NCI-H748 (cell line): ENCODE measurements at regions not wholly inside any gene's neighbourhood (a gene's known extent, or its start where the extent isn't known, plus 50 kb on each side); places are given as distances from the start of the nearest gene placed in this dataset.
"Not testable (repeated sequence)": the region's sequence is repeated elsewhere in the genome, so short reads cannot be mapped to it uniquely, and the experiment has no call there.

Experiments used
- DNase-seq: peaks from one replicate; lab custom pipeline; 2025; ENCODE audit not compliant: unreplicated experiment; lab: John Stamatoyannopoulos, UW

GRCh38 chr13:80083853-80084676 is 256.9 kb downstream of the SPRY2 start:
- peak; percentile 56 for DNase-seq

- DNase-seq: peak; percentile 7
Observed at GRCh38 chr13:80083081-80083852, 257.7 kb downstream of the SPRY2 start.

- DNase-seq: no peak
Observed at GRCh38 chr13:80082396-80083080, 258.4 kb downstream of the SPRY2 start.

- DNase-seq: no peak
Observed at GRCh38 chr13:80074811-80075210, 266.1 kb downstream of the SPRY2 start.

- DNase-seq: no peak
Observed at GRCh38 chr13:80074143-80074752, 266.7 kb downstream of the SPRY2 start.

GRCh38 chr13:80072231-80072630 is 268.7 kb downstream of the SPRY2 start:
- DNase-seq: no peak

GRCh38 chr13:80070024-80070703 is 270.8 kb downstream of the SPRY2 start:
- DNase-seq: peak; percentile 50

GRCh38 chr13:80069374-80069773 is 271.6 kb downstream of the SPRY2 start:
- no peak for DNase-seq

GRCh38 chr13:80065996-80066395 is 274.9 kb downstream of the SPRY2 start:
- DNase-seq: no peak

- DNase-seq: not testable (repeated sequence)
Observed at GRCh38 chr13:80062416-80062815, 278.5 kb downstream of the SPRY2 start.

GRCh38 chr13:80059789-80060188 is 281.1 kb downstream of the SPRY2 start:
- DNase-seq: no peak

GRCh38 chr13:80058626-80059025 is 282.3 kb downstream of the SPRY2 start:
- no peak for DNase-seq

- no peak for DNase-seq
Observed at GRCh38 chr13:80055847-80056246, 285.1 kb downstream of the SPRY2 start.

- no peak for DNase-seq
Observed at GRCh38 chr13:80054806-80055205, 286.1 kb downstream of the SPRY2 start.

- no peak for DNase-seq
Observed at GRCh38 chr13:80052286-80052685, 288.6 kb downstream of the SPRY2 start.

GRCh38 chr13:80050252-80050651 is 290.7 kb downstream of the SPRY2 start:
- DNase-seq: no peak

- peak; percentile 38 for DNase-seq
Observed at GRCh38 chr13:80048802-80049201, 292.1 kb downstream of the SPRY2 start.

- DNase-seq: no peak
Observed at GRCh38 chr13:80048030-80048429, 292.9 kb downstream of the SPRY2 start.

GRCh38 chr13:80047406-80047805 is 293.5 kb downstream of the SPRY2 start:
- DNase-seq: no peak

- no peak for DNase-seq
Observed at GRCh38 chr13:80040981-80041317, 300.0 kb downstream of the SPRY2 start.
